ENCODE measurements at regions not wholly inside any gene's neighbourhood (a gene's known extent, or its start where the extent isn't known, plus 50 kb on each side); places are given as distances from the start of the nearest gene placed in this dataset.

GRCh38 chr12:45634273-45634917 is 95.1 kb upstream of the ARID2 start:
- CTCF ChIA-PET, result no interaction called here
- POLR2A ChIA-PET, result no interaction called here
- TF ChIP-seq TARDBP (IDR thresholded peaks at IDR 0.05) (no peak), HDGF (IDR thresholded peaks at IDR 0.05; ENCODE audit: borderline replicate concordance) (no peak), LEF1 (IDR thresholded peaks at IDR 0.05; ENCODE audit: borderline replicate concordance) (no peak), ZNF384 (IDR thresholded peaks at IDR 0.05) (no peak)
- no peak for DNase-seq (ENCODE audit: extremely low spot score)

DNA sequence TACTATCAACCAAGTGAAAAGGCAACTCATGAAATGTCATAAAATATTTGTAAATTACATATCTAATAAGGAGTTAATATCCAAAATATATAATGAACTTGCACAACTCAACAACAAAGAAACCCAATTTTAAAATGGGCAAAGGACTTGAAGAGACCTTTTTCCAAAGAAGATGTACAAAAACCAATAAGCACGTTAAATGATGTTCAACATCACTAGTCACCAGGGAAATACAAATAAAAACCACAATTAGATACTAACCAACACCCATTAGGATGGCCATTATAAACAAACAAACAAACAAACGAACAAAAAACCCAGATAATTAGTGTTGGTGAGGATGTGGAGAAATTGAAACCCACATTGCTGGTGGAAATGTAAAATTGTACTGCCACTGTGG is 92.3 kb upstream of the ARID2 start:
- TF ChIP-seq ARNT (IDR thresholded peaks at IDR 0.05) (no peak), BHLHE40 (IDR thresholded peaks at IDR 0.05; ENCODE audit: borderline replicate concordance) (no peak), FOXK2 (IDR thresholded peaks at IDR 0.05) (no peak), PKNOX1 (IDR thresholded peaks at IDR 0.05) (no peak), ELF4 (IDR thresholded peaks at IDR 0.05) (no peak), FOXA1 (IDR thresholded peaks at IDR 0.05) (no peak), FOXM1 (IDR thresholded peaks at IDR 0.05; ENCODE audit: borderline replicate concordance) (no peak)
- ChIA-PET CTCF (no interaction called here), POLR2A (no interaction called here)
- DNase-seq (ENCODE audit: extremely low spot score), result no peak

GRCh38 chr12:45637706-45638105 is 91.8 kb upstream of the ARID2 start:
- TF ChIP-seq SP1 (IDR thresholded peaks at IDR 0.05), result no peak
- no peak for TF ChIP-seq BHLHE40 (IDR thresholded peaks at IDR 0.05; ENCODE audit: borderline replicate concordance)
- no peak for TF ChIP-seq FOXM1 (IDR thresholded peaks at IDR 0.05; ENCODE audit: borderline replicate concordance)
- TF ChIP-seq FOXA1 (IDR thresholded peaks at IDR 0.05), result no peak
- no peak for TF ChIP-seq L3MBTL2 (conservative IDR thresholded peaks at IDR 0.05)
- TF ChIP-seq ARNT (IDR thresholded peaks at IDR 0.05), result no peak
- no peak for TF ChIP-seq CTBP1 (IDR thresholded peaks at IDR 0.05; ENCODE audit: borderline replicate concordance)
- TF ChIP-seq TARDBP (IDR thresholded peaks at IDR 0.05), result no peak
- TF ChIP-seq NFRKB (IDR thresholded peaks at IDR 0.05), result no peak
- TF ChIP-seq ZNF384 (IDR thresholded peaks at IDR 0.05), result no peak
- TF ChIP-seq ELF4 (IDR thresholded peaks at IDR 0.05), result no peak
- no peak for TF ChIP-seq LEF1 (IDR thresholded peaks at IDR 0.05; ENCODE audit: borderline replicate concordance)
- TF ChIP-seq HDGF (IDR thresholded peaks at IDR 0.05; ENCODE audit: borderline replicate concordance), result no peak
- no peak for TF ChIP-seq FOXK2 (IDR thresholded peaks at IDR 0.05)
- TF ChIP-seq PKNOX1 (IDR thresholded peaks at IDR 0.05), result no peak
- no peak for TF ChIP-seq SUZ12 (IDR thresholded peaks at IDR 0.05)
- CTCF ChIA-PET, result no interaction called here
- DNase-seq (ENCODE audit: extremely low spot score), result no peak
- POLR2A ChIA-PET, result no interaction called here

GRCh38 chr12:45638386-45638785 is 91.1 kb upstream of the ARID2 start:
- no peak for DNase-seq (ENCODE audit: extremely low spot score)
- CTCF ChIA-PET, result no interaction called here
- no peak for TF ChIP-seq FOXM1 (IDR thresholded peaks at IDR 0.05; ENCODE audit: borderline replicate concordance)
- TF ChIP-seq HDGF (IDR thresholded peaks at IDR 0.05; ENCODE audit: borderline replicate concordance), result no peak
- no peak for TF ChIP-seq LEF1 (IDR thresholded peaks at IDR 0.05; ENCODE audit: borderline replicate concordance)
- TF ChIP-seq BHLHE40 (IDR thresholded peaks at IDR 0.05; ENCODE audit: borderline replicate concordance), result no peak
- TF ChIP-seq TARDBP (IDR thresholded peaks at IDR 0.05), result no peak
- TF ChIP-seq FOXA1 (IDR thresholded peaks at IDR 0.05), result no peak
- no peak for TF ChIP-seq L3MBTL2 (conservative IDR thresholded peaks at IDR 0.05)
- no peak for TF ChIP-seq SUZ12 (IDR thresholded peaks at IDR 0.05)
- TF ChIP-seq ELF4 (IDR thresholded peaks at IDR 0.05), result no peak
- TF ChIP-seq PKNOX1 (IDR thresholded peaks at IDR 0.05), result no peak
- TF ChIP-seq ARNT (IDR thresholded peaks at IDR 0.05), result no peak
- TF ChIP-seq NFRKB (IDR thresholded peaks at IDR 0.05), result no peak
- TF ChIP-seq ZNF384 (IDR thresholded peaks at IDR 0.05), result no peak
- no peak for TF ChIP-seq SP1 (IDR thresholded peaks at IDR 0.05)
- POLR2A ChIA-PET, result no interaction called here

DNA sequence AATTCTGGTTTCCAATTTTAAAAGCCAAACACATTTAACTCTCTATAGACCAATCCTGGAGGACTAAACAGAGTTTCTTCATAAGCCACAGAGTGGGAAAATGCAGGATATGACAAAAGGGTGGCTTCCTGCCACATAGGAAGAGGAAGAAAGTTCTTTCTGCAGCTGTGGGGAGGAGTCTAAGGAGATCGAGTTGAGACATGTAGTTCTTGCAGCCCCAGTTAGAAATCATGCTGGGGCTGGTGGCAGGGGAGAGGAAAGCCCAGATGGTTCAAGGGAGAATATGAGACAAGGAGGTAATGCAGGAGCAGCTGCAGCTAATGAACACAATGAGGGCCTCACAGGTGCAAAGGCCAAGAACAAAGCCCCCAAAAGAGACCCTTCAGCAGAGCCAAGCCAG is 85.0 kb upstream of the ARID2 start:
- POLR2A ChIA-PET, result no interaction called here
- no peak for DNase-seq (ENCODE audit: extremely low spot score)
- CTCF ChIA-PET, result no interaction called here
- TF ChIP-seq ELF4 (IDR thresholded peaks at IDR 0.05) (no peak), HDGF (IDR thresholded peaks at IDR 0.05; ENCODE audit: borderline replicate concordance) (no peak), LEF1 (IDR thresholded peaks at IDR 0.05; ENCODE audit: borderline replicate concordance) (no peak), L3MBTL2 (conservative IDR thresholded peaks at IDR 0.05) (no peak), FOXA1 (IDR thresholded peaks at IDR 0.05) (no peak), FOXK2 (IDR thresholded peaks at IDR 0.05) (no peak), PKNOX1 (IDR thresholded peaks at IDR 0.05) (no peak), SUZ12 (IDR thresholded peaks at IDR 0.05) (no peak), CTBP1 (IDR thresholded peaks at IDR 0.05; ENCODE audit: borderline replicate concordance) (no peak), BHLHE40 (IDR thresholded peaks at IDR 0.05; ENCODE audit: borderline replicate concordance) (no peak)
